Mesodermal cell (in vitro differentiated cells): ENCODE measurements at regions not wholly inside any gene's neighbourhood (a gene's known extent, or its start where the extent isn't known, plus 50 kb on each side); places are given as distances from the start of the nearest gene placed in this dataset.

Experiments used
- H3K27ac ChIP-seq: 2 replicates; pipeline ENCODE4 v1.7.0; 2013; ENCODE audit warnings: mild to moderate bottlenecking, low read depth, low read length, moderate library complexity; ENCODE audit not compliant: severe bottlenecking
- H3K36me3 ChIP-seq: 2 replicates; pipeline ENCODE4 v1.7.1; 2013; ENCODE audit warnings: mild to moderate bottlenecking, low read length, moderate library complexity; ENCODE audit not compliant: control insufficient read depth, insufficient read depth
- H3K4me1 ChIP-seq: one replicate; pipeline ENCODE4 v1.7.1; 2013; ENCODE audit warnings: mild to moderate bottlenecking, low read length; ENCODE audit not compliant: insufficient read depth, control insufficient read depth, poor library complexity, severe bottlenecking
- H3K4me3 ChIP-seq: 2 replicates; pipeline ENCODE4 v1.7.0; 2013; ENCODE audit warnings: low read length, control low read depth, mild to moderate bottlenecking; ENCODE audit not compliant: insufficient read depth, poor library complexity, severe bottlenecking; ENCODE audit errors: extremely low read depth
- H3K9me3 ChIP-seq: 2 replicates; pipeline ENCODE4 v1.7.1; 2013; ENCODE audit warnings: mild to moderate bottlenecking, low read length, moderate library complexity; ENCODE audit not compliant: control insufficient read depth
- WGBS, 2 experiments: methylation state at CpG; one replicate each; pipeline ENCODE4 v1.1.5; 2013; ENCODE audit warnings: missing lambda C conversion rate in 2 of 2; ENCODE audit not compliant: insufficient coverage in 2 of 2; 5-methylcytosine and 5-hydroxymethylcytosine counted together

GRCh38 chr3:31404871-31405270 is 127.9 kb upstream of the STT3B start:
- Histone ChIP-seq H3K4me1 (no peaks in the 10 kb centered on the region), H3K9me3 (no peaks in the 10 kb centered on the region), H3K4me3 (no peak overlapping the region), H3K27ac (no peak overlapping the region), H3K36me3 (no peaks in the 10 kb centered on the region)
- 100% methylated on average over 1 of the region's 1 CpG; no CpG with 5 or more reads in 1 of the 2 experiments for WGBS, 2 experiments

- Histone ChIP-seq H3K9me3 (no peaks in the 10 kb centered on the region), H3K4me3 (no peak overlapping the region), H3K27ac (no peak overlapping the region), H3K36me3 (no peaks in the 10 kb centered on the region), H3K4me1 (no peaks in the 10 kb centered on the region)
- WGBS, 2 experiments: no CpG with 5 or more reads among the region's 1 CpG
Observed at GRCh38 chr3:31405515-31405914, 127.2 kb upstream of the STT3B start.

GRCh38 chr3:31406896-31407295 is 125.8 kb upstream of the STT3B start:
- WGBS, 2 experiments: 88% methylated on average over 1 of the region's 1 CpG; no CpG with 5 or more reads in 1 of the 2 experiments
- Histone ChIP-seq H3K36me3 (no peaks in the 10 kb centered on the region), H3K4me3 (no peak overlapping the region), H3K4me1 (no peaks in the 10 kb centered on the region), H3K9me3 (no peaks in the 10 kb centered on the region), H3K27ac (no peak overlapping the region)

GRCh38 chr3:31407665-31408064 is 125.1 kb upstream of the STT3B start:
- Histone ChIP-seq H3K4me1 (no peaks in the 10 kb centered on the region), H3K4me3 (no peak overlapping the region), H3K27ac (no peak overlapping the region), H3K36me3 (no peaks in the 10 kb centered on the region), H3K9me3 (no peaks in the 10 kb centered on the region)
- 80% methylated on average over 1 of the region's 4 CpGs; no CpG with 5 or more reads in 1 of the 2 experiments for WGBS, 2 experiments

- Histone ChIP-seq H3K27ac (no peak overlapping the region), H3K4me3 (no peak overlapping the region), H3K36me3 (no peaks in the 10 kb centered on the region), H3K4me1 (no peaks in the 10 kb centered on the region), H3K9me3 (no peaks in the 10 kb centered on the region)
- WGBS, 2 experiments: 91 to 92% methylated on average over 3 of the region's 3 CpGs
Observed at GRCh38 chr3:31408720-31409119, 124.0 kb upstream of the STT3B start.

- H3K4me3 ChIP-seq: no peak overlapping the region
- no peaks in the 10 kb centered on the region for H3K9me3 ChIP-seq
- no peak overlapping the region for H3K27ac ChIP-seq
- H3K4me1 ChIP-seq: no peaks in the 10 kb centered on the region
- WGBS, 2 experiments: 89 to 100% methylated on average over 1 to 2 of the region's 4 CpGs
- H3K36me3 ChIP-seq: no peaks in the 10 kb centered on the region
Observed at GRCh38 chr3:31409389-31409788, 123.3 kb upstream of the STT3B start.

GRCh38 chr3:31409866-31410265 is 122.9 kb upstream of the STT3B start:
- Histone ChIP-seq H3K36me3 (no peaks in the 10 kb centered on the region), H3K4me1 (no peaks in the 10 kb centered on the region), H3K9me3 (no peaks in the 10 kb centered on the region), H3K27ac (no peak overlapping the region), H3K4me3 (no peak overlapping the region)
- 78 to 85% methylated on average over 3 to 4 of the region's 6 CpGs for WGBS, 2 experiments

GRCh38 chr3:31410411-31410810 is 122.3 kb upstream of the STT3B start:
- H3K4me1 ChIP-seq: no peaks in the 10 kb centered on the region
- no peaks in the 10 kb centered on the region for H3K36me3 ChIP-seq
- H3K27ac ChIP-seq: no peak overlapping the region
- H3K4me3 ChIP-seq: no peak overlapping the region
- WGBS, 2 experiments: 83% methylated on average over 1 of the region's 3 CpGs; no CpG with 5 or more reads in 1 of the 2 experiments
- H3K9me3 ChIP-seq: no peaks in the 10 kb centered on the region

- 100% methylated on average over 1 of the region's 1 CpG; no CpG with 5 or more reads in 1 of the 2 experiments for WGBS, 2 experiments
- H3K36me3 ChIP-seq: no peaks in the 10 kb centered on the region
- no peak overlapping the region for H3K27ac ChIP-seq
- H3K4me3 ChIP-seq: no peak overlapping the region
- no peaks in the 10 kb centered on the region for H3K4me1 ChIP-seq
- no peaks in the 10 kb centered on the region for H3K9me3 ChIP-seq
Observed at GRCh38 chr3:31412832-31413231, 119.9 kb upstream of the STT3B start.

GRCh38 chr3:31413515-31413914 is 119.2 kb upstream of the STT3B start:
- H3K27ac ChIP-seq: no peak overlapping the region
- no peaks in the 10 kb centered on the region for H3K9me3 ChIP-seq
- H3K36me3 ChIP-seq: no peaks in the 10 kb centered on the region
- H3K4me3 ChIP-seq: no peak overlapping the region
- no peaks in the 10 kb centered on the region for H3K4me1 ChIP-seq

- H3K9me3 ChIP-seq: no peaks in the 10 kb centered on the region
- WGBS, 2 experiments: no CpG with 5 or more reads among the region's 4 CpGs
Observed at GRCh38 chr3:31416980-31417379, 115.7 kb upstream of the STT3B start.

More at GRCh38 chr3:31416980-31417379, 115.7 kb upstream of the STT3B start:
- Histone ChIP-seq H3K4me1 (no peaks in the 10 kb centered on the region), H3K4me3 (no peak overlapping the region), H3K36me3 (no peaks in the 10 kb centered on the region), H3K27ac (no peak overlapping the region)
